Sigmoid colon (tissue), 3 donors: ENCODE measurements at regions not wholly inside any gene's neighbourhood (a gene's known extent, or its start where the extent isn't known, plus 50 kb on each side); places are given as distances from the start of the nearest gene placed in this dataset.

Experiments
- CTCF ChIP-seq, 4 experiments: fragments of 450-650 bp in 3 of 4; fragments of 200-600 bp in 1 of 4; IDR thresholded peaks; one replicate each; pipeline ENCODE4 v1.5.1; 2016 to 2019; ENCODE audit warnings: antibody characterized with exemption in 4 of 4, mild to moderate bottlenecking in 3 of 4, moderate library complexity in 2 of 4
- POLR2A ChIP-seq, 2 donors: fragments of 450-650 bp; IDR thresholded peaks; one replicate each; pipeline ENCODE4 v1.6.1; 2016; ENCODE audit warnings: antibody characterized with exemption in 2 of 2, mild to moderate bottlenecking in 2 of 2, moderate library complexity in 2 of 2

GRCh38 chr3:170717410-170718402, 131.8 kb upstream of the SLC7A14 start:
- TF ChIP-seq POLR2A (IDR thresholded peaks at IDR 0.05) (no peak), CTCF (IDR thresholded peaks at IDR 0.05) (no peak)
